ENCODE measurements at regions not wholly inside any gene's neighbourhood (a gene's known extent, or its start where the extent isn't known, plus 50 kb on each side); places are given as distances from the start of the nearest gene placed in this dataset.

DNA sequence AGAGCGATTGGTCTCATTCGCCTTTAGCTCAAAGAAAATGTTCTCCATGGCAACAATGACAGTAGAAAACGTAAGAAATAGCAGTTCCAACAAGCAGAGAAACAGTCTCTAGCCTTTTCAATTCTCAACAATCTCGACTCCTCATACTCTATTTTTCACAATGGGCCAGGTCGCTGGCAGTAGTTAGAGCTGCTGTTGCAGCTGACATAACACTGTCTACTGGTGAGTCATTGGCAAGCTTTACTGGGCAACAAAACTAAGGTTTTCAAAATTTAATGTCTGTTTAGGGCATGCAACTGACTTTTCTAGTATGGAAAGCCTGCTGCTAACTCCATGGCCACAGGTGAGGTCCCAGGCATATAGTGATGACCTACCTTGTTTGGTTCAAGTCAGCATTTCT is 221.1 kb upstream of the KAZN start:
- TF ChIP-seq, protein P1, sequence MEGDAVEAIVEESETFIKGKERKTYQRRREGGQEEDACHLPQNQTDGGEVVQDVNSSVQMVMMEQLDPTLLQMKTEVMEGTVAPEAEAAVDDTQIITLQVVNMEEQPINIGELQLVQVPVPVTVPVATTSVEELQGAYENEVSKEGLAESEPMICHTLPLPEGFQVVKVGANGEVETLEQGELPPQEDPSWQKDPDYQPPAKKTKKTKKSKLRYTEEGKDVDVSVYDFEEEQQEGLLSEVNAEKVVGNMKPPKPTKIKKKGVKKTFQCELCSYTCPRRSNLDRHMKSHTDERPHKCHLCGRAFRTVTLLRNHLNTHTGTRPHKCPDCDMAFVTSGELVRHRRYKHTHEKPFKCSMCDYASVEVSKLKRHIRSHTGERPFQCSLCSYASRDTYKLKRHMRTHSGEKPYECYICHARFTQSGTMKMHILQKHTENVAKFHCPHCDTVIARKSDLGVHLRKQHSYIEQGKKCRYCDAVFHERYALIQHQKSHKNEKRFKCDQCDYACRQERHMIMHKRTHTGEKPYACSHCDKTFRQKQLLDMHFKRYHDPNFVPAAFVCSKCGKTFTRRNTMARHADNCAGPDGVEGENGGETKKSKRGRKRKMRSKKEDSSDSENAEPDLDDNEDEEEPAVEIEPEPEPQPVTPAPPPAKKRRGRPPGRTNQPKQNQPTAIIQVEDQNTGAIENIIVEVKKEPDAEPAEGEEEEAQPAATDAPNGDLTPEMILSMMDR (IDR thresholded peaks at IDR 0.05) = no peak
- Histone ChIP-seq H3K9me3 (peaks cover 11% of the 10 kb centered on the region), H3K27ac (no peak overlapping the region), H3K36me3 (no peaks in the 10 kb centered on the region), H3K4me1 (ENCODE audit: control insufficient read depth in 1 of 2, low read depth in 2 of 2) (no peaks in the 10 kb centered on the region), H3K4me3 (no peak overlapping the region), H3K27me3 (replicated peaks; ENCODE audit: insufficient read depth) (no peaks in the 10 kb centered on the region)
- no peak for ATAC-seq (ENCODE audit: insufficient number of reproducible peaks, low FRiP score, low read depth)
- DNase-seq (ENCODE audit: low spot score) = no peak

DNA sequence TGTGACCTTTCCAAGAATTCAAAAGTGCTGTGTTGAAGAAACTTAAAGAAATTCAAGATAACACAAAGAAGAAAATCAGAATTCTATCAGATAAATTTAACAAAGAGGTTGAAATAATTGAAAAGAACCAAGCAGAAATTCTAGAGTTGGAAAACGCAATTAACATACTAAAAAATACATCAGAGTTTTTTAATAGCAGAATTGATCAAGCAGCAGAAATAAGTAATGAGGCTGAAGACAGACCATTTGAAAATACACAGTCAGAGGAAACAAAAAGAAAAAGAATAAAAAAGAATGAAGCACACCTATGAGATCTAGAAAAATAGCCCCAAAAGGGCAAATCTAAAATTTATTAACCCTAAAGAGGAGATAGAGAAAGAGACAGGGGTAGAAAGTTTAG is 218.1 kb upstream of the KAZN start:
- ATAC-seq (ENCODE audit: insufficient number of reproducible peaks, low FRiP score, low read depth) = no peak
- H3K4me3 ChIP-seq = no peak overlapping the region
- TF ChIP-seq, protein P1 (IDR thresholded peaks at IDR 0.05) = no peak
- peaks cover 11% of the 10 kb centered on the region for H3K9me3 ChIP-seq
- no peaks in the 10 kb centered on the region for H3K27me3 ChIP-seq (replicated peaks; ENCODE audit: insufficient read depth)
- H3K36me3 ChIP-seq = no peaks in the 10 kb centered on the region
- no peaks in the 10 kb centered on the region for H3K4me1 ChIP-seq (ENCODE audit: control insufficient read depth in 1 of 2, low read depth in 2 of 2)
- no peak overlapping the region for H3K27ac ChIP-seq
- no peak for DNase-seq (ENCODE audit: low spot score)

DNA sequence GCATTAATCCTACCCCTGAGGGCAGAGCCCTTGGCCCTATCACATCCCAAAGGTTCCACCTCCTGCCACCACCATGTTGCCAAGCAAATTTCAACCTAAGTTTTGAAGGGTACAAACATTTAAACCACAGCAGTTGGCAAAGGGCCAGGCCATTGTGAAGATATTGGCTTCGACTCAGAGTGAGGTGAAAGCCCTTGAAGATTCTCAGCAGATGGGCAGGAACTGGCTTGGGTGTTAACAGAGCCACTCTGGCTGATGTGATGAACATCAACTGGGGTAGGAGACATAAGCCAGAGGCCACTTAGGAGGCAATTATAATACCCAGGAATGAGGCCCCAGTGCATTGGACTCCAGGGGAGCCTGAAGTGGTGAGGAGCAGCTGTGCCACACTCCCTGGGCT is 207.7 kb upstream of the KAZN start:
- H3K9me3 ChIP-seq = no peaks in the 10 kb centered on the region
- no peak for ATAC-seq (ENCODE audit: insufficient number of reproducible peaks, low FRiP score, low read depth)
- no peak overlapping the region for H3K27ac ChIP-seq
- TF ChIP-seq, protein P1 (IDR thresholded peaks at IDR 0.05) = no peak
- no peaks in the 10 kb centered on the region for H3K4me1 ChIP-seq (ENCODE audit: control insufficient read depth in 1 of 2, low read depth in 2 of 2)
- H3K36me3 ChIP-seq = no peaks in the 10 kb centered on the region
- DNase-seq (ENCODE audit: low spot score) = no peak
- no peaks in the 10 kb centered on the region for H3K27me3 ChIP-seq (replicated peaks; ENCODE audit: insufficient read depth)
- H3K4me3 ChIP-seq = no peak overlapping the region

DNA sequence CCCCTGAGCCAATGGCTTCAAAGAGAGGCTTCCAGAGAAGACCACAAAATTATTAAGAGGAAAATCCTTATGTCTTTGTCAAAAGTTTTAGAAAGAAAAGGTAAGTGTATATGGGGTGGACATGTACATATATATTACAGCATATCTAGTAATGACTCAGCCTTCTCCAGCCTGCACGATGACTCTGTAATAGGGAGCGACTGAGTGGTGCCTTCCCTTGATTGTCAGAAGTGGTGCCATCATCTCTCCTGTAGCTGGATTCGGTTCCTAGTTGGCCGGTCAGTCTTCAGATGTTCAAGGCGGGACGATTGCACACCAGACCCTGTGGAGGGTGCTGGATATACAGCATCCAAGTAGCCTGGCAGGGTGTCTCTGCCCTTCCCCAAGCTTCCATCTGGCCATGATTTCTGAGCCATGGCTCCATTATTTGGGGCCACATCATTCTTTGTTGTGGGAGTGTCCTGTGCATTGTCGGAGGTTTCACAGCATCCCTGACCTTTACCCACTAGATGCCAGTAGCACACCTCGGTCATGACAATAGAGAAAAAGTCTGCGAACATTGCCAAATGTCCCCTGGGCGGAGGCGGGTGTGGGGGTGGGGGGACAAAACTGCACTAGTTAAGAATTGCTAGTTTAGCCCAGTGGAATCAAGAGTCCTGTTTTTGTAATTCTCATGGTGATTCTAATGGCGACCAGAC is 206.2 kb upstream of the KAZN start:
- no peaks in the 10 kb centered on the region for H3K36me3 ChIP-seq
- H3K27me3 ChIP-seq (replicated peaks; ENCODE audit: insufficient read depth) = no peaks in the 10 kb centered on the region
- ATAC-seq (ENCODE audit: insufficient number of reproducible peaks, low FRiP score, low read depth) (no peak), DNase-seq (ENCODE audit: low spot score) (no peak)
- H3K4me3 ChIP-seq = no peak overlapping the region
- H3K4me1 ChIP-seq (ENCODE audit: control insufficient read depth in 1 of 2, low read depth in 2 of 2) = no peaks in the 10 kb centered on the region
- TF ChIP-seq, protein P1 (IDR thresholded peaks at IDR 0.05) = no peak
- H3K27ac ChIP-seq = no peak overlapping the region
- no peaks in the 10 kb centered on the region for H3K9me3 ChIP-seq

DNA sequence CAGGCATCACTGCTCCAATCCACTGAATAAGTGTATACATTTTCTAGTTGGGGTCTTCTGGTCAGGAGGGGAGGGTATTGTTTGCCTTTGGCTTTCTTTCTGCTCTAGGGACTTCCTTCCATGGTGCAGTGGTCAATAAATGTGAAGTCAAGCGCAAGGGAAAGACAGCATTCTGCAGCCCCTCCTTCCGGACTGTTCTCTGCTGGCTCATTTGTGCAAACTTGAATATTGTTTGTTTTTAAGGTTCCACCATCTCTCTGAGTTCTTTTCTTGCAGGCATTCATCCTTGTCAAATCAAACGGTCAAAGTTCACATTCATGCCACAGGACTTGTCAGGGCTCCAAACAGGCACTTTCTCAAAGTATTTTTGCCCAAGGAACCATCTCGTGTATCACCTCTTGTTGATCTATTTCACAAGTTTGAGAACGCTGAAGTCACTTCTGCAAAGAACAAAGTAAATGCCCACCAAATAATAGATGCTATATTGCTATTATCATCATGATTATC is 205.6 kb upstream of the KAZN start:
- Histone ChIP-seq H3K4me1 (ENCODE audit: control insufficient read depth in 1 of 2, low read depth in 2 of 2) (no peaks in the 10 kb centered on the region), H3K9me3 (no peaks in the 10 kb centered on the region), H3K36me3 (no peaks in the 10 kb centered on the region), H3K27ac (no peak overlapping the region), H3K4me3 (no peak overlapping the region), H3K27me3 (replicated peaks; ENCODE audit: insufficient read depth) (no peaks in the 10 kb centered on the region)
- ATAC-seq (ENCODE audit: insufficient number of reproducible peaks, low FRiP score, low read depth) = no peak
- no peak for DNase-seq (ENCODE audit: low spot score)
- TF ChIP-seq, protein P1 (IDR thresholded peaks at IDR 0.05) = no peak
